Body of pancreas (tissue), 4 donors: ENCODE measurements at regions not wholly inside any gene's neighbourhood (a gene's known extent, or its start where the extent isn't known, plus 50 kb on each side); places are given as distances from the start of the nearest gene placed in this dataset.

ENCODE experiments used
- POLR2A ChIP-seq, 3 donors: fragments of 450-650 bp; IDR thresholded peaks; one replicate each; pipeline ENCODE4 v1.6.1; 2016; ENCODE audit warnings: antibody characterized with exemption in 3 of 3, mild to moderate bottlenecking in 2 of 3
- TF ChIP-seq, protein P1 (sequence below), 7 experiments: fragments of 450-650 bp in 4 of 7; fragments of 200-600 bp in 3 of 7; sonication (generic) in 3 of 7; IDR thresholded peaks; one replicate each; pipeline ENCODE4 v1.5.1; 2016 to 2019; ENCODE audit warnings: antibody characterized with exemption in 7 of 7

DNA sequence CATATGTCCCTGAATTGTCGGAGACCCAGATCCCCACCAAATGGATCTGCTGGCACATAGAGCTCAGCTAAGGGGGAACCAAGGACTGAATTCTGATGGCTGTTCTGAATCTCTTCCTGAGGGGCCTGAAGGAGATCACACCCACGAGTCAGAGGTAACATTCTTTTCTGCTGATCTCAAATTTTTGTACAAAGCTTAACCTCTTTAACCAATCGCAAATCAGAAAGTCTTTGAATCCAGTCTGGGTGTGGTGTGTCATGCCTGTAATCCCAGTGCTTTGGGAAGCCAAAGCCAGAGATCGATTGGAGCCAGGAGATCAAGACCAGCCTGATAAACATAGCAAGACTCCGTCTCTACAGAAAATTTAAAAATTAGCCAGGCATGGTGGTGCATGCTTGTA lies 62.8 kb upstream of the PRRC2C start:
- no peak for TF ChIP-seq POLR2A (IDR thresholded peaks at IDR 0.05)
- TF ChIP-seq, protein P1, sequence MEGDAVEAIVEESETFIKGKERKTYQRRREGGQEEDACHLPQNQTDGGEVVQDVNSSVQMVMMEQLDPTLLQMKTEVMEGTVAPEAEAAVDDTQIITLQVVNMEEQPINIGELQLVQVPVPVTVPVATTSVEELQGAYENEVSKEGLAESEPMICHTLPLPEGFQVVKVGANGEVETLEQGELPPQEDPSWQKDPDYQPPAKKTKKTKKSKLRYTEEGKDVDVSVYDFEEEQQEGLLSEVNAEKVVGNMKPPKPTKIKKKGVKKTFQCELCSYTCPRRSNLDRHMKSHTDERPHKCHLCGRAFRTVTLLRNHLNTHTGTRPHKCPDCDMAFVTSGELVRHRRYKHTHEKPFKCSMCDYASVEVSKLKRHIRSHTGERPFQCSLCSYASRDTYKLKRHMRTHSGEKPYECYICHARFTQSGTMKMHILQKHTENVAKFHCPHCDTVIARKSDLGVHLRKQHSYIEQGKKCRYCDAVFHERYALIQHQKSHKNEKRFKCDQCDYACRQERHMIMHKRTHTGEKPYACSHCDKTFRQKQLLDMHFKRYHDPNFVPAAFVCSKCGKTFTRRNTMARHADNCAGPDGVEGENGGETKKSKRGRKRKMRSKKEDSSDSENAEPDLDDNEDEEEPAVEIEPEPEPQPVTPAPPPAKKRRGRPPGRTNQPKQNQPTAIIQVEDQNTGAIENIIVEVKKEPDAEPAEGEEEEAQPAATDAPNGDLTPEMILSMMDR (IDR thresholded peaks at IDR 0.05): no peak
